HG03354 (cell line): ENCODE measurements at regions not wholly inside any gene's neighbourhood (a gene's known extent, or its start where the extent isn't known, plus 50 kb on each side); places are given as distances from the start of the nearest gene placed in this dataset.
"Not testable (repeated sequence)": the region's sequence is repeated elsewhere in the genome, so short reads cannot be mapped to it uniquely, and the experiment has no call there.

Source experiments
- ATAC-seq: cut with Tn5 transposase; IDR thresholded peaks from one replicate; pipeline ENCODE4 v1.9.1; 2021; ENCODE audit warnings: mild to moderate bottlenecking; ENCODE audit not compliant: unreplicated experiment, poor library complexity, severe bottlenecking

- ATAC-seq: no peak
Observed at GRCh38 chr4:92184566-92184965, 119.2 kb upstream of the GRID2 start.

- ATAC-seq: no peak
Observed at GRCh38 chr4:92186239-92186638, 117.5 kb upstream of the GRID2 start.

- no peak for ATAC-seq
Observed at GRCh38 chr4:92189146-92189545, 114.6 kb upstream of the GRID2 start.

GRCh38 chr4:92198711-92199110 lies 105.1 kb upstream of the GRID2 start:
- ATAC-seq: no peak

- no peak for ATAC-seq
Observed at GRCh38 chr4:92199135-92199534, 104.6 kb upstream of the GRID2 start.

GRCh38 chr4:92210906-92211305 lies 92.9 kb upstream of the GRID2 start:
- no peak for ATAC-seq

GRCh38 chr4:92215476-92215875 lies 88.3 kb upstream of the GRID2 start:
- no peak for ATAC-seq

GRCh38 chr4:92231511-92231910 lies 72.3 kb upstream of the GRID2 start:
- no peak for ATAC-seq

DNA sequence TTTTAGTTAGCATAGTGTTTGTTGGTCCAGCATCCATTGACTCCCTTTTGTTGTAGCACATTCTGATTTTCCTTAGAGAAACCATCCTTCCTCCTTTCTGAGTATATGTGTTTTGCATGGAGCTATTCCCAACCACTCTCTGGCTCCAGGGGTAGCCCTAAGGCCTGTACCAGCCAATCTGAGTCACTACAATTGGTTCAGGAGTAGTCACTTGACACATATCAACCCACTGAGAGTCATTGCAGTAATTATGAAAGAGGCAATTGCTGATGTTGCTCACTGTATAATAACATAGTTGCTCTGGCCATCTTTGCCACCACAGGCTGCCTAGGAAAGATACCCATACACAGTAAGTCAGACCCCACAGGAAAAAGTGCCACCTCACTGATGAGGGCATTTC lies 71.2 kb upstream of the GRID2 start:
- ATAC-seq: no peak

DNA sequence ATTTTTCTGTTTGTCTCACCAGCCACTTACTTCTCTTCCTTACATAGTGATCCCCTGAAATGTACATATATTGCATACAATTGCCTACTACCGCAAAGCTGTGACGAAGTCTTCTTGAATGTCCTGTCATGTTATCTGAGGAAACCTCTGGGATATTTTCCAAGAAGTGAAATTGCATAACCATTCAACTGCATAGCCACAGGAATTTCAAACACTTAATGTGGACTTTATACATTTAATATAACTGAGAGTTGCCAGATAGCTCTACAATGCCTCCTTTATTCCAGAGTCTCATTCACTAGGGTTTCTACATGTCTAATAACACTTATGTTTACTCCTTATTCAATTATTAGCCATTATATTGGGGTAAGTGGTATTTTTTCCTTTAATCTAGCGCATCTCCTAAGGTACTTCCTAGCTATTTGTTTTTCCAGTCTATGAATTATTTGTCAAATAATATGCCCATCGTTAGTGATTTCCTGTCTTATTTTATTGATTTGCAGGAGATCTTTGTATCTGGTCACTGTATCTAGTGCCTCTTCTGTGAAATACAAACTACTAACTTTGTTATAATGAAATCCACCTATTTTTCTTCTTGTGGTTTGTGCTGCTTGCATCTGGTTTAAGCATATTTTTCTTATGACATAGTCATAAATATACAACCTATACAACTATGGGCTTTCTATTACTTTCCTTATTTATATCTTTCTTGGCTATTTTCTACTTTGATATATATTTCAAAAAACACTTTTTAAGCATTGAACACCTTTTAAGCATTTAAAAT lies 69.2 kb upstream of the GRID2 start:
- ATAC-seq: no peak

DNA sequence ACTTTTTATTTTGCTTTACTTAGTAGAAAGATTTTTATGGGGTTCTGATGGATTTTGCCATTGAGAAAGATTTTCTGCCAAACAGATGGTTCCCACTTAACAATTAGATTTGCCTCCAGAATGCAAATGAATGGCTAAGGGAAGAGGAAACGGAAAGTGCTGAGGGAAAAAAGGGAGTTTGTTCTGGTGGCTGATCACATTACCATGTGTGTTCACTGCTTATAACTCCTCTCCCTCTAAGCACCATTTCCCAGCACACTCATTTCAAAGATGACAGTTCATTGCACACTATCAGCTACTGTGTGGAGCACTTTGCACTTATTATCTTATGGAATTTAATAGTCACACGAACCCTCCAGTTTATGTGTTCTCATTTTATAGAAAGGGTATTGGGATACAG lies 68.0 kb upstream of the GRID2 start:
- no peak for ATAC-seq

GRCh38 chr4:92236877-92237276 lies 66.9 kb upstream of the GRID2 start:
- no peak for ATAC-seq

DNA sequence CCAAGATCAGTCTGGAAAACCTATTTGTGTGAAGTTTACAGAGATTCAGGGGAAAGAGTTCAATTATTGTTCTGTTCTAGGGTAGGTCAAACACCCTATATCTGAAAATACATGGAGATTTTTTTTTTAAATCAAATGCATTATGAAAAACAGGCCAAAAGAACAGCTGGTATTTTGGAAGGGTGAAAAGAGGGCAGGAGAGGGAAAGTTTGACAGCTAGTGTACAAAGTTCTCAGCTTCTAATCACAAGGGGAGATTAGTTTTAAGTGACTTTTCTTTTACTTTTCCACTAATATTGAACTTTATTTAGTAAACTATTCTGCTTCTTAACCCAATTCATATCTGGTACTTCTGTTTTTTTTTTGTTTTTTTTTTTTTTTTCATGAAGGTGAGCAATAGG lies 66.2 kb upstream of the GRID2 start:
- no peak for ATAC-seq

- ATAC-seq: no peak
Observed at GRCh38 chr4:92241094-92241493, 62.7 kb upstream of the GRID2 start.

GRCh38 chr4:92246384-92246783 lies 57.4 kb upstream of the GRID2 start:
- ATAC-seq: no peak

GRCh38 chr4:92249541-92249940 lies 54.2 kb upstream of the GRID2 start:
- no peak for ATAC-seq

GRCh38 chr4:92251711-92252110 lies 52.1 kb upstream of the GRID2 start:
- ATAC-seq: no peak

GRCh38 chr4:92252358-92252757 lies 51.4 kb upstream of the GRID2 start:
- ATAC-seq: not testable (repeated sequence)

DNA sequence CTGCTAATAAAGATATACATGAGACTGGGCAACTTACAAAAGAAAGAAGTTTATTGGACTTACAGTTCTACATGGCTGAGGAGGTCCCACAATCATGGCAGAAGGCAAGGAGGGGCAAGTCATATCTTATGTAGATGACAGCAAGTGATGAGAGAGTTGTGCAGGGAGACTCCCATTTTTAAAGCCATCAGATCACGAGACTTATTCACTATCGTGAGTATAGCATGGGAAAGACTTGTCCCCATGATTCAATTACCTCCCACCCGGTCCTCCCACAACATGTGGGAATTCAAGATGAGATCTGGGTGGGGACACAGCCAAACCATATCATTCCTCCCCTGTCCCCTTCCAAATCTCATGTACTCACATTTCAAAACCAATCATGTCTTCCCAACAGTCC lies 50.9 kb upstream of the GRID2 start:
- ATAC-seq: no peak

GRCh38 chr4:92253550-92253949 lies 50.2 kb upstream of the GRID2 start:
- ATAC-seq: no peak
